ACHN (cell line): ENCODE measurements at regions not wholly inside any gene's neighbourhood (a gene's known extent, or its start where the extent isn't known, plus 50 kb on each side); places are given as distances from the start of the nearest gene placed in this dataset.

Experiments used
- DNase-seq: peaks from one replicate; pipeline ENCODE4 v3.0.0-alpha.2; 2015
- in situ Hi-C: cut with HindIII; loops from 2 replicates; pipeline ENCODE4 v1.10.0; 2017; ENCODE audit warnings: low sequenced_read_pairs, low pct_ligation_motif_present, low pct_unique_long_range_greater_than_20kb

DNA sequence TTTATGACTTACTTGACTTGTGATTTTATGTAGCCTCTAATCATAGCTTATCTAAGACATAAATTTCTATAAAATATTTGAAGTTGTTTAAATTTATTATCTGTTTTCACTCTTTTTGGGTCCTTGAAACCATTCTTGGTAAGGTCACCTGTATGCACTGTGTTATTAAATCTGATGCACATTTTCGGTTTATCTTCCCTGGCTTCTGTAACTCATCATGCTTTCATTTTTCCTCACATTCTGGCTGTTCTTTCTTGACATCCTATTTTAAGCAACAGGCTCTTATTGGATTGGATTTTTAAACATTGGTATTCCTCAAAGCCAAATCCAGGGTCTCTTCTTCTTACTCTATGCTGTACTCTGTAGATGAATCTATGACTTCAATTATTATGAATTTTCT, 341.6 kb downstream of the TGFB2 start:
- DNase-seq, result no peak
- in situ Hi-C loops, result no loop called here

DNA sequence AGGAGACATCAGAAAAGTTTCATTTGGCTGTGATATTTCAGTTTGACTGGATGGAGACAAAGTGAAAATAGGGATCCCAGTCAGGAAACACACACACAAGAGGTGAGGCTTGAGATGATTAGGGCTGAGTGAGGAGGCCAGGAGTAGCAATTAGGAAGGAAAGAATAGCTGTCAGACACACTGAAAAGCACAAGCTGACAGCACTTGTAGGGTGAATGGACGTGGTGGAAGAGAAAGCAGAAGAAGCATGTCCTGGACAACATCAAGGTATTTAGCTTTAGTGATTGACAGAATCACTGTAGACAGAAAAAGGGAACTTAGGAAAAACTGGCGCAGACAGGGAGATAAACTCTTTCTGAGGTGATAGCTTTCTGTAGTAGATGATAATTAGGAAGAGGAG, 347.7 kb downstream of the TGFB2 start:
- no peak for DNase-seq
- in situ Hi-C loops, result no loop called here

DNA sequence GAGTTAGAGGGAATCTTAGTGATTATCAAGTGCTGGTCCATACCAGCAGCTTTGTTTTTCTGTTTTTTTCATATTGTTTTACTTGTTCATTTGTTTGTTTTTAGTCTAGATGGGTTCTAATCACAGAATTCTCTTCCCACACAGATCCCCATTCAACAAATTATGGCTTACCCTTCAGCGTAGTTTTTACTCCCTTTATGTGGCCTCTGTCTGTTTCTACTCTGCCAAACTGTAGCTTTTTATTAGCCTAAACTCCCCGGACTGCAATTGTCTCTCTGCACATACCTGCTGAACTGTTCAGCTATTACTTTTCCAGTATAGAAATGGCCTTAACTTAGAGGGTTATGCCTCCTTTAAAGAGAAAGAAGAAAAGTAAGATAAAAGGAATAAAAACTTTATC, 348.5 kb downstream of the TGFB2 start:
- in situ Hi-C loops, result no loop called here
- DNase-seq, result no peak

GRCh38 chr1:218694085-218694484, 348.9 kb downstream of the TGFB2 start:
- in situ Hi-C loops, result no loop called here
- DNase-seq, result no peak

- no peak for DNase-seq
- in situ Hi-C loops, result no loop called here
Measured at GRCh38 chr1:218694636-218695035, 349.5 kb downstream of the TGFB2 start.

DNA sequence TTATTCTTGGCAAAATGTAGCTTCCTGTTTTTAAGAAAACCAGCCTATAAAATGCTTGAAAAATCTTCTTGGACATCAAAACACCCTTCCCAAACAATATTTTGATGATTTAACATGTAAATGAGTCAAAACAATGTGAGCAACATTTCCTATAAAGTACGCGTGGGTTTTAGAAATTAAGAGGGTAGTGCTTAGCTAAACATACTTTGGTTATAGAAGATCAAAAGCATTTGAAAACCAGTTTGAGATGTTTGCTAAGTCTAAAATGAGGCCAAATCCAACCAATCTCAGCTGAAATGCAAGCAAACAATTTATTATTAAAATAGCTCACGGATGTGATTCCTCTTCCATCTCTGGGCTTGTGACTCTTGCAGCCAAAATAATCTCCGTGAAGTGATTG, 350.4 kb downstream of the TGFB2 start:
- DNase-seq, result no peak
- in situ Hi-C loops, result no loop called here

- DNase-seq, result no peak
- in situ Hi-C loops, result no loop called here
Measured at GRCh38 chr1:218698141-218698540, 353.0 kb downstream of the TGFB2 start.

- no peak for DNase-seq
- in situ Hi-C loops, result no loop called here
Measured at GRCh38 chr1:218699421-218699820, 354.3 kb downstream of the TGFB2 start.

DNA sequence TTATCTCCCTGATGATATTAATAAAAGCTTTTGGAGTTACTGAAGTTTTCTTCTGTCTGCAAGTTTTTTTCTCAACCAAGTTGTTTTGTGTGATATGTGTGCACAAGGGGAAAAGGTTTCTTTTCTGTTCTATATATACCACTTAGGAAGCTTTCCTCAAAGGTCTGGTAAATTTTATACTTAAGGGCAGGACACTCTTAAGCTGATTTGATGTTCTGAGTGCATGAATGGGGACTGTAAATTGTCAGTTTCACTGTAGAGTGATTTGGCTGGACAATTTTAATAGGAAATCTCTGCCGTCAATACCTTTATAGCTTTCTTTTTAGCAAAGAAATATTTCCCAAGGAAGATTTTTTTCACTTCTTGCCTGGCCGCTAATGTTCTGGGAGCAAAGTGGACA, 354.7 kb downstream of the TGFB2 start:
- DNase-seq, result no peak
- in situ Hi-C loops, result no loop called here

- DNase-seq, result no peak
- in situ Hi-C loops, result no loop called here
Measured at GRCh38 chr1:218700666-218701065, 355.5 kb downstream of the TGFB2 start.

DNA sequence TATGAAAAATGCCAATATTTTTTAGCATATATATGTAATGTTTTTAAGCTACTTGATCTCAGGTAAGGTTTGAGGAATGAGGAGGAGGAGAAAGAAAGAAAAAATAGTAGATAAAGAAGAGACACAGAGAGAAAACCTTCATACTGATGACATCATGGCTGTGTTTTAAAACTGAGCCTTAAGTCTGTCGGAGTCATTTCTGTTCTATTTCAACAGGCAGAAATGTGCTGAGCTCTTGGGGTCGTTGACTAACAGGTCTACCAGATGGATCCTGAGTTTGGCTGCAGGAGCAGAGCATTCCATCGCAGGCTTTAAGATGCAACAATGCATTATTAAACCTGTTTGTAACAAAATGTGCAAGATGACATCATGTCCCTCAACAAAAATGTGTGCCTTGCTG, 356.0 kb downstream of the TGFB2 start:
- no peak for DNase-seq
- in situ Hi-C loops, result no loop called here

DNA sequence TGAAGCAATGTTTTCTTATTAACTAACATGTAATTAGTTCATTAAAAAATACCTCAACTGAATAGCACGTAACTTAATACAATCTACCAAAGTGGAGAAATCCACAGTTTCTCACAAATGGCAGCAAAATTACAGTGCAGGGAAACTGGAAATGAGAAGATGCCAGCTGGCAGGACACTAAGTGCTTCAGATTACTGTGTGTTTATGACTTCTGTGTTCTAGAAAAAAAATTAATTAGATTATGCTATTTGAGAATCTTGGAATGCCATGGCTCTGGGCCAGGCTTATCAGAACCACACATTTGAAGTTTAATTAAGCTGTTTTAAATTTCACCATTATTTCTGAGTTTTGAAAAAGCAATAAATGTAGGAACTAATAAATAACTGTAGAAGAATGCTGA, 357.6 kb downstream of the TGFB2 start:
- in situ Hi-C loops, result no loop called here
- DNase-seq, result no peak

- DNase-seq, result no peak
- in situ Hi-C loops, result no loop called here
Measured at GRCh38 chr1:218703836-218704235, 358.7 kb downstream of the TGFB2 start.

DNA sequence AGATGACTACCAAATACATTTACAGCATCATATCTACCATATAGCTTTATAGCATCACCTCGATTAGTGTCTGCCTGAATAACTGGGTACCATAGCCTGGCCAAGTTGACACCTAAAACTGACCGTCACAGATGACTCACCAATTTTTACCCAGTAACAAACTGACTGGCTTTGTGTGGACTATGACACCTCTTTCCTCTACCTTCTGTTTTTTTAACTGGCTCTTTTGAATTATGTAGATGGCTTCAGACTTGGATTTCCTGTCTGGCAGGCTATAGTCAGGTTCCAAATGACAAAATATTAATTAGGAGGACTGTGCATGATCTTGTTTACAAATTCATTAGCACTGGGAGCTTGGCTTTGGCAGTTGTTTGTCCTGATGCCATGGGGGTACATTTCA, 360.3 kb downstream of the TGFB2 start:
- peak; percentile 62 for DNase-seq
- in situ Hi-C loops, result no loop called here

DNA sequence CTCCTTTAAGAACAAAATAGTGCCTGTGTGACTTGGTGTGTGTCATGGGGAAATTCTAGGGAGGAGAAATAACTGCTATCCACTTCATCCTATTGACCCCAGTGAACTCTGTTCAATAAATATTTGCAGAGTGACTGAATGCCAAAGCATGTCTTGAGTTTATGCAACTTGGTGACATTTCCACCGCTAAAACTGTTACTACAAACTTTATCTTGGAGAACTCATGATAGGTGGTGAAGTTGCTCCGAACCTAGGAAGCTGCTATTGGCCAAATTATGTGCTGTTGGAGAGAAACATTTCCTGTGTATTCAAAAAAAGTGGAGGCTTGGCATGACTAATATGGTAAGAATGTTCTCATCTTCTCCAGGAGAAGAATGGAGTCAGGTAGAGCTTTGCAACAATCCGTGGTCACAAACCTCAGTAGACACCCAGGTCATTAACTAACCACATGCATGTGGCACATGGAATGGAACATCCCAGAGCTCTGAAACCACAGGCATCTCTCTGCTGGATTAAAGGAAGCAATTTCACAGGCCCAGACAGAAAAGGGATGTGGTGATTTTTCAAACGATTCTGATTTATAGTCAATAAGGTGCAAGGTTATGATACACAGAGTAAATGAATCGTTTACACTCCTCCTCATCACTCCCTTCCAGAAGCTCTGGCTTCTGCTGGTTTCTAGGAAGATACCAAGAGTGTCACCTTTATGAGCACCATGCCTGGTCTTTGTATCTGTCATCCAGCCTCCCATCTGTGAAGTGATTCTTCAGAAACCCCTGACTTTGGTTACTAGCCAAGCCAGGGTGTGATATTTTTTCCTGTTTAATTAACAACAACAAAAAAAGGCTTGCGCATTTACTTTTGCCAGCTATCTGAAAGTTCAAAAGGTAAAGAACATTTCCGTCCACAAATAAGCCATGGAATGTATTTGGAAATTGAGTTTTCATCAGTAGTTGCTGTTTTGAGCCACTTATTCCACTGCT, 361.1 kb downstream of the TGFB2 start:
- in situ Hi-C loops, result no loop called here
- DNase-seq, result peak; percentile 99

DNA sequence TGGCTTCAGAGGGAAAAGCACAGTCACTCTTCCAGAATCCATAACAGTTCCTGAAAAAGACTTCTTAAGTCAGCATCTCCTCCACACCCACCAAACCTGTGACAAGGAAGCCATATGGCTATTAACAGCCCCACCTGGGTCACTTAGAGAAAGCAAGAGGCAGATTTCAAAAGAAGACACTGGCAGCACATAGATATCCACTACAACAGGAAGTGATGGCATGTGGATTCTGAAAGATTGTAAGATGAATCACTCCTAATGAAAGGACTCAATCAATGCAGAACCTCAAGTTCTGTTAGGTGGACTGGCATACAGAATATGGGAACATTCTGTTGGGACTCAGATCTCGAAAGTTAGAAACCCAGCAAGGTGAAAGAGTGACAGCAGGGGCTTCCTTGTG, 365.9 kb downstream of the TGFB2 start:
- no peak for DNase-seq

DNA sequence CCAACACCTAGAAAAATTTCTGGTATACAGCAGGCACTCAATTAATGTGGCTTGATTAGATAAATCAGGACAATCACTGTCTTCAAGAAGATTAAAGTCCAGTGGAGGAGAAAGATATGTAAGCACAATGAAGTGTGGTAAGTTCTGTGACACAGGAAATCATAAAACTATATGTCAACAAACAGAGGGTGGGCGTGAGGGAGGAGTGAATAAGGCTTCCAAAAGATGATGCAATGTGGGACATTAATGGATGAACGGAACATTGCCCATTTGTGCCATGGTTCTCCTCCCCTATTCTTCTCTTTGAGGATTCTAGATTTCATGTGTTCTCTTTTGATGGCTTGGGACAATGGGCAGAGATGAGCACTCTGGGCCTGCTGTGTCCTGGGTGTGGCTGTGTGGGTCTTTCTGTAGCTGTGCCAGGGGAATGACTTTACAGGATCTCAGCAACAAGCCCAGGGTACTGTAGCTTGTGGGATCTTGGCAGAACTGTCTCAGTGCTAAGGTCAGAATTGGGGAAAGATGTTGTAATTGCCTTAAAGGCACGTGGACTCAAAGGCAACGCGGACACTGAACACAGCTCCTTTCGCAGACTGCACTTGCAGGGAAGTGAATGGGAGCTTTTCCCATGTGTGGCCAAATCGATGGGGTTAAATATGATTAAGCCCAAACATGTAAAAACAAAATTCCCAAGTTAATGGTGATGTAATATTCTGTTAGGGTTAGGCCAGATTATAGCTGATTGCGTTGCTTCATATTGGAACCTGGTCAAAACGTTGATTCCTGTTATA, 366.9 kb downstream of the TGFB2 start:
- in situ Hi-C loops, result no loop called here
- no peak for DNase-seq

More for the DNA sequence above, 365.9 kb downstream of the TGFB2 start:
- in situ Hi-C loops, result no loop called here

DNA sequence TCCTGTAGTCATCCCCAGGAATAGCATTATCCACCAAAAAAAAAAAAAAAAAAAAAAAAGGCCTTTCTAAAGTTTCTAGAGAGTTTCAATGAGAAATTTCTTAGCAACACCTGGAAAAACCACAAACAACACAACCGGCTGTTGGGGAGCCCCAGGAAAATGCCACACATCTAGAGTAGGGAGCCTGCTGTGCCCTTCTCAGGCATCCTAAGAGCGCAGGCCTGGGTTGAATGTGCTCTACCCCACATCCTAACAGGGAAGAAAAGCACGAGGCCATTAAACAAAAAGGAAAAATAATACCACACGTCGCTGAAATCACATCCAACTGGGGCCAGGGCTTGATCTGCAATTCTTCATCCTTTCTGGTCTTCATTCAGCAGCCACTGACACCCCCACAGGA, 367.5 kb downstream of the TGFB2 start:
- DNase-seq, result no peak
- in situ Hi-C loops, result no loop called here

DNA sequence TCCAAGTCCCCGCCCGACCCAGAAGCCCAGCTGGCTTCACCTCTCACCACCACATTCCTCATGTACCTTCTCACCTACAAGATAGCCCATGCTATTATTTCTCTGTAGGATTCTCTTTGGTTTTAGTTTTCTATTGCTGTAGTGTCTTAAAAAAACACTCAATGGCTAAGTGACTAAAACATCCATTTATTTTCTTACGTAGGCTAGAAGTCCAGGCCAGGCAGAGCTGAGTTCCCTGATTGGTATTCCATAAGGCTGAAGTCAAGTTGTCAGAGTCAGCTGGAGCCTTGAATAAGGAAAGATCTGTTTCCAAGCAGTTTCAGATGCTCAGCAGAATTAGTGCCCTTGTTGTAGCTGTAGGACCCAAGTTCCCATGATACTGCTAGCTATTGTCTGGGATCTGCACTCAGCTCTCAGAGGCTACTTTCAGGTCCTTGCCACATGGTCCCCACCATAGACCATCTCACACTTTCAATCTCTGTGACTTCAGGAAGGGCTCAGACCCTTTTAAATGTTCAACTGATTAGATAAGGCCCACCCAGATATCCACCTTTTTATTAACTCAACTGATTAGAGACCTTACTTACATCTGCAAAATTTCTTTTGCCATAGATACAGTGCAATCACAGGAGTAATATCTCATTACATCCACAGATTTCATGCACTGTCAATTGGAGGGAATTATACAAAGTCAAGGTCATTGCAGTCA, 371.0 kb downstream of the TGFB2 start:
- DNase-seq, result no peak
- in situ Hi-C loops, result no loop called here
